ENCODE measurements at regions not wholly inside any gene's neighbourhood (a gene's known extent, or its start where the extent isn't known, plus 50 kb on each side); places are given as distances from the start of the nearest gene placed in this dataset.

- Histone ChIP-seq H3K27me3 (ENCODE audit: low read depth) (no peaks in the 10 kb centered on the region), H3K27ac (no peak overlapping the region), H3K4me3 (no peak overlapping the region), H3K4me1 (no peaks in the 10 kb centered on the region), H3K9me3 (no peaks in the 10 kb centered on the region), H3K36me3 (no peaks in the 10 kb centered on the region)
- TF ChIP-seq CTCF (IDR thresholded peaks at IDR 0.05): no peak
- DNase-seq: no peak
- intact Hi-C loops (cut with DNase I): no loop called here
- ATAC-seq: peak in 1 of 2 donors; percentile 35
Measured at GRCh38 chr3:164927728-164928127, 150.6 kb downstream of the SI start.

- H3K27me3 ChIP-seq (ENCODE audit: low read depth): no peaks in the 10 kb centered on the region
- H3K36me3 ChIP-seq: no peaks in the 10 kb centered on the region
- no peak overlapping the region for H3K4me3 ChIP-seq
- H3K9me3 ChIP-seq: no peaks in the 10 kb centered on the region
- H3K27ac ChIP-seq: no peak overlapping the region
- ATAC-seq (no peak), DNase-seq (no peak)
- no peaks in the 10 kb centered on the region for H3K4me1 ChIP-seq
- TF ChIP-seq CTCF (IDR thresholded peaks at IDR 0.05): no peak
- intact Hi-C loops (cut with DNase I): no loop called here
Measured at GRCh38 chr3:164918905-164919304, 159.4 kb downstream of the SI start.

GRCh38 chr3:164912916-164913315 lies 165.4 kb downstream of the SI start:
- H3K9me3 ChIP-seq: no peaks in the 10 kb centered on the region
- H3K4me3 ChIP-seq: no peak overlapping the region
- H3K27ac ChIP-seq: no peak overlapping the region
- no peaks in the 10 kb centered on the region for H3K36me3 ChIP-seq
- DNase-seq (no peak), ATAC-seq (no peak)
- H3K4me1 ChIP-seq: no peaks in the 10 kb centered on the region
- no peaks in the 10 kb centered on the region for H3K27me3 ChIP-seq (ENCODE audit: low read depth)
- intact Hi-C loops (cut with DNase I): no loop called here
- TF ChIP-seq CTCF (IDR thresholded peaks at IDR 0.05): no peak

- no peak for DNase-seq
- intact Hi-C loops (cut with DNase I): no loop called here
- no peak for TF ChIP-seq CTCF (IDR thresholded peaks at IDR 0.05)
- Histone ChIP-seq H3K4me1 (no peaks in the 10 kb centered on the region), H3K27ac (no peak overlapping the region), H3K27me3 (ENCODE audit: low read depth) (no peaks in the 10 kb centered on the region), H3K4me3 (no peak overlapping the region), H3K36me3 (no peaks in the 10 kb centered on the region), H3K9me3 (no peaks in the 10 kb centered on the region)
- no peak for ATAC-seq
Measured at GRCh38 chr3:164903820-164904451, 174.4 kb downstream of the SI start.

GRCh38 chr3:164897342-164897741 lies 181.0 kb downstream of the SI start:
- Histone ChIP-seq H3K36me3 (no peaks in the 10 kb centered on the region), H3K4me3 (no peak overlapping the region), H3K27ac (no peak overlapping the region), H3K4me1 (no peaks in the 10 kb centered on the region), H3K27me3 (ENCODE audit: low read depth) (no peaks in the 10 kb centered on the region), H3K9me3 (no peaks in the 10 kb centered on the region)
- DNase-seq (no peak), ATAC-seq (no peak)
- no peak for TF ChIP-seq CTCF (IDR thresholded peaks at IDR 0.05)
- intact Hi-C loops (cut with DNase I): no loop called here

Data from lower lobe of right lung (tissue), 2 donors.